Heart left ventricle (tissue), 16 donors: ENCODE measurements at regions not wholly inside any gene's neighbourhood (a gene's known extent, or its start where the extent isn't known, plus 50 kb on each side); places are given as distances from the start of the nearest gene placed in this dataset.

ENCODE experiments used
- ATAC-seq, 4 donors: fragments of 200-7000 bp; cut with Tn5 transposase; one replicate each; pipeline ENCODE4 v1.9.1; 2020 to 2022; ENCODE audit warnings: moderate library complexity in 4 of 4, mild to moderate bottlenecking in 3 of 4, moderate number of reproducible peaks in 1 of 4
- DNase-seq, 5 donors: peaks; one replicate each; pipeline ENCODE4 v3.0.0-alpha.2; 2020
- H3K27ac ChIP-seq, 12 donors: fragments of 200-600 bp; sonication (generic) in 4 of 12; one replicate each; pipeline versions ENCODE4 v1.5.0 to v1.8.0; 2016 to 2022; ENCODE audit warnings: mild to moderate bottlenecking in 2 of 12
- H3K27me3 ChIP-seq, 9 donors: fragments of 200-600 bp; sonication (generic) in 2 of 9; one replicate each; pipeline versions ENCODE4 v1.5.1 to v1.8.0; 2016 to 2022; ENCODE audit warnings: mild to moderate bottlenecking in 3 of 9
- H3K36me3 ChIP-seq, 9 donors: fragments of 200-600 bp; sonication (generic) in 2 of 9; one replicate each; pipeline versions ENCODE4 v1.5.0 to v1.8.0; 2018 to 2022; ENCODE audit warnings: mild to moderate bottlenecking in 2 of 9
- H3K4me1 ChIP-seq, 12 donors: fragments of 200-600 bp; sonication (generic) in 4 of 12; one replicate each; pipeline versions ENCODE4 v1.5.0 to v1.8.0; 2016 to 2022; ENCODE audit warnings: mild to moderate bottlenecking in 3 of 12
- H3K4me3 ChIP-seq, 12 donors: fragments of 200-600 bp; sonication (generic) in 4 of 12; one replicate each; pipeline versions ENCODE4 v1.5.0 to v1.8.0; 2017 to 2022; ENCODE audit warnings: mild to moderate bottlenecking in 9 of 12, moderate library complexity in 4 of 12
- H3K9me3 ChIP-seq, 12 donors: fragments of 200-600 bp; sonication (generic) in 4 of 12; one replicate each; pipeline versions ENCODE4 v1.5.0 to v1.8.0; 2016 to 2022; ENCODE audit warnings: mild to moderate bottlenecking in 1 of 12
- CTCF ChIP-seq, 12 donors: fragments of 200-600 bp; sonication (generic) in 4 of 12; IDR thresholded peaks; one replicate each; pipeline versions ENCODE4 v1.5.0 to v1.8.0; 2018 to 2022; ENCODE audit warnings: antibody characterized with exemption in 12 of 12, mild to moderate bottlenecking in 5 of 12
- POLR2A ChIP-seq, 2 donors: fragments of 450-650 bp; IDR thresholded peaks; one replicate each; pipeline ENCODE4 v1.6.1; 2017; ENCODE audit warnings: antibody characterized with exemption in 2 of 2, mild to moderate bottlenecking in 2 of 2, moderate library complexity in 2 of 2
- WGBS, 4 donors: extraction: QIAGEN DNeasy Blood & Tissue Kit in 2 of 4; methylation state at CpG; one replicate each; pipeline versions ENCODE4 v1.1.5 to v1.1.7; 2013 to 2018; 5-methylcytosine and 5-hydroxymethylcytosine counted together
- intact Hi-C, 10 donors: fragments of 100-400 bp; cut with DNase I; formaldehyde crosslinking; loops; one replicate each; pipeline versions ENCODE4 v1.11.1 to v1.14.2; 2022
- donor health status: ischemic (EF 13 %, LVEDD 7.1; RV severe dilation, severe dysfunction).
- donor health status: healthy with polysubstance abuse.
- donor health status: DM: no; HTN: yes; CAD: no.
- donor health status: DM: no; HTN: no; CAD: no.
- donor health status: ischemic (EF 25% LVEDD 6.9; RV normal size, moderate dysfunction).
- donor health status: ischemic (EF 25% LVEDD 5.7; RV mildly dilated, moderate dysfunction).
- donor health status: healthy.
- donor health status: DM: yes; HTN: yes; CAD: no.
- donor health status: ischemic (EF 35%, LVEDD 5.7; RV mildly dilated, moderate dysfunction).
- donor health status: nonischemic (EF 11% LVEDD 7.7; RV severe dilation, severe dysfunction).
- donor health status: DM: yes; HTN: yes; CAD: no.
- donor health status: PGD.
- donor health status: ischemic (EF 29% LVEDD 5.4; RV normal size, mild dysfunction).
- donor health status: nonischemic (EF 23%, LVEDD 6.1; RV moderate dilation, normal function).

GRCh38 chr2:139067072-139067471 lies 286.9 kb upstream of the NXPH2 start:
- Histone ChIP-seq H3K36me3 (no peaks in the 10 kb centered on the region), H3K27ac (no peak overlapping the region), H3K4me3 (no peak overlapping the region), H3K4me1 (no peaks in the 10 kb centered on the region), H3K9me3 (no peaks in the 10 kb centered on the region), H3K27me3 (peaks cover 0 to 3% (median 0%) of the 10 kb centered on the region in 9 donors)
- WGBS, 4 donors, result 78 to 84% (median 81%) methylated on average over 3 of the region's 3 CpGs
- DNase-seq (no peak), ATAC-seq (no peak)
- TF ChIP-seq CTCF (IDR thresholded peaks at IDR 0.05), result no peak
- TF ChIP-seq POLR2A (IDR thresholded peaks at IDR 0.05), result no peak
- intact Hi-C loops, result no loop called here

GRCh38 chr2:139064159-139064558 lies 284.0 kb upstream of the NXPH2 start:
- DNase-seq, result no peak
- no peak for ATAC-seq
- no peaks in the 10 kb centered on the region for H3K36me3 ChIP-seq
- no peak overlapping the region for H3K4me3 ChIP-seq
- H3K9me3 ChIP-seq, result no peaks in the 10 kb centered on the region
- H3K27me3 ChIP-seq, result peaks cover 0 to 3% (median 0%) of the 10 kb centered on the region in 9 donors
- intact Hi-C loops, result no loop called here
- no peak overlapping the region for H3K27ac ChIP-seq
- no peaks in the 10 kb centered on the region for H3K4me1 ChIP-seq
- TF ChIP-seq CTCF (IDR thresholded peaks at IDR 0.05), result no peak
- no peak for TF ChIP-seq POLR2A (IDR thresholded peaks at IDR 0.05)

- TF ChIP-seq POLR2A (IDR thresholded peaks at IDR 0.05) (no peak), CTCF (IDR thresholded peaks at IDR 0.05) (no peak)
- H3K27ac ChIP-seq, result no peak overlapping the region
- no peak overlapping the region for H3K4me3 ChIP-seq
- WGBS, 4 donors, result 62 to 75% (median 72%) methylated on average over 2 of the region's 2 CpGs
- no peaks in the 10 kb centered on the region for H3K4me1 ChIP-seq
- H3K27me3 ChIP-seq, result peaks cover 0 to 3% (median 0%) of the 10 kb centered on the region in 9 donors
- intact Hi-C loops, result no loop called here
- DNase-seq, result no peak
- ATAC-seq, result no peak
- no peaks in the 10 kb centered on the region for H3K36me3 ChIP-seq
- H3K9me3 ChIP-seq, result no peaks in the 10 kb centered on the region
These were observed 279.4 kb upstream of the NXPH2 start for GRCh38 chr2:139059617-139060016.

GRCh38 chr2:139055202-139055601 lies 275.0 kb upstream of the NXPH2 start:
- Histone ChIP-seq H3K36me3 (no peaks in the 10 kb centered on the region), H3K27ac (no peak overlapping the region), H3K9me3 (no peaks in the 10 kb centered on the region), H3K4me1 (no peaks in the 10 kb centered on the region), H3K4me3 (no peak overlapping the region), H3K27me3 (no peaks in the 10 kb centered on the region)
- TF ChIP-seq CTCF (IDR thresholded peaks at IDR 0.05) (no peak), POLR2A (IDR thresholded peaks at IDR 0.05) (no peak)
- intact Hi-C loops, result no loop called here
- ATAC-seq (no peak), DNase-seq (no peak)
- 24 to 42% (median 35%) methylated on average over 3 of the region's 3 CpGs for WGBS, 4 donors
